ENCODE measurements at regions not wholly inside any gene's neighbourhood (a gene's known extent, or its start where the extent isn't known, plus 50 kb on each side); places are given as distances from the start of the nearest gene placed in this dataset.

DNA sequence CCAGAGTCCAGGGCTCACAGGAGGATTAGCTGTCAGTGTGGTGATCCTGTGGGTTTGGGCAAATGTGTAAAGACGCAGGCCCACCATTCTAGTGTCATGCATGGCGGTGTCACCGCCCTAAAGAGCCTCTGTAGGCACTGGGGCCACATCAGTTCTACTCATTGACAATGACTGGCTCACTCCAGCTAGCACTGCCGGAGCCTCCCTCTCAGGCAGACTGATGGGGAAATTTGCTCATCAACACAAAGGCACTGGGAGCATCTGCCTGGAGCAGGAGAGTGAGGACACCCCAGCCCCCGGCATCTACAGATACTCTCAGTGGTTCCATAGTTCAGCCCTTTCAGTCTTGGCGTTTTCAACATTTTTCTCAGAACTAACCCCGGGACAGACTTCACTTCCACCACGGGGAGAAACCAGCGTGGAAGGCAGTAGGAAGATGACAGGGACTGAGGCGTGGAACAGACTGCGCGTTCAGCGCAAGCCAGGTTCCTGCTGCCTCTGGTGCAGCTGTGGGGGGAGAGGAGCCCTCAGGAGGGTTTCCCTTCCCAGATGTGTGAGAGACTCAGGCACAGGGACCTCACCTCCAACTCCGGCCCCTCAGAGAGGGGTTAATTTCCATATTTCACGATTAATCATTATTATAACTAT, 256.6 kb downstream of the RBFOX3 start:
- TF ChIP-seq, protein P1, sequence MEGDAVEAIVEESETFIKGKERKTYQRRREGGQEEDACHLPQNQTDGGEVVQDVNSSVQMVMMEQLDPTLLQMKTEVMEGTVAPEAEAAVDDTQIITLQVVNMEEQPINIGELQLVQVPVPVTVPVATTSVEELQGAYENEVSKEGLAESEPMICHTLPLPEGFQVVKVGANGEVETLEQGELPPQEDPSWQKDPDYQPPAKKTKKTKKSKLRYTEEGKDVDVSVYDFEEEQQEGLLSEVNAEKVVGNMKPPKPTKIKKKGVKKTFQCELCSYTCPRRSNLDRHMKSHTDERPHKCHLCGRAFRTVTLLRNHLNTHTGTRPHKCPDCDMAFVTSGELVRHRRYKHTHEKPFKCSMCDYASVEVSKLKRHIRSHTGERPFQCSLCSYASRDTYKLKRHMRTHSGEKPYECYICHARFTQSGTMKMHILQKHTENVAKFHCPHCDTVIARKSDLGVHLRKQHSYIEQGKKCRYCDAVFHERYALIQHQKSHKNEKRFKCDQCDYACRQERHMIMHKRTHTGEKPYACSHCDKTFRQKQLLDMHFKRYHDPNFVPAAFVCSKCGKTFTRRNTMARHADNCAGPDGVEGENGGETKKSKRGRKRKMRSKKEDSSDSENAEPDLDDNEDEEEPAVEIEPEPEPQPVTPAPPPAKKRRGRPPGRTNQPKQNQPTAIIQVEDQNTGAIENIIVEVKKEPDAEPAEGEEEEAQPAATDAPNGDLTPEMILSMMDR (IDR thresholded peaks at IDR 0.05): no peak
- TF ChIP-seq POLR2A (IDR thresholded peaks at IDR 0.05): no peak
- Histone ChIP-seq H3K9me3 (no peaks in the 10 kb centered on the region), H3K36me3 (no peaks in the 10 kb centered on the region), H3K27me3 (no peaks in the 10 kb centered on the region), H3K4me3 (no peak overlapping the region), H3K27ac (no peak overlapping the region), H3K4me1 (no peaks in the 10 kb centered on the region)
- intact Hi-C loops (cut with DNase I; ENCODE audit: low total_unique reads): no loop called here
- DNase-seq: no peak

- no peak for TF ChIP-seq POLR2A (IDR thresholded peaks at IDR 0.05)
- TF ChIP-seq, protein P1 (IDR thresholded peaks at IDR 0.05): no peak
- no peaks in the 10 kb centered on the region for H3K27me3 ChIP-seq
- no peaks in the 10 kb centered on the region for H3K9me3 ChIP-seq
- H3K27ac ChIP-seq: no peak overlapping the region
- no peaks in the 10 kb centered on the region for H3K36me3 ChIP-seq
- no peak for DNase-seq
- intact Hi-C loops (cut with DNase I; ENCODE audit: low total_unique reads): no loop called here
- H3K4me1 ChIP-seq: no peaks in the 10 kb centered on the region
- no peak overlapping the region for H3K4me3 ChIP-seq
These were observed 257.3 kb downstream of the RBFOX3 start for GRCh38 chr17:79353548-79353947.

DNA sequence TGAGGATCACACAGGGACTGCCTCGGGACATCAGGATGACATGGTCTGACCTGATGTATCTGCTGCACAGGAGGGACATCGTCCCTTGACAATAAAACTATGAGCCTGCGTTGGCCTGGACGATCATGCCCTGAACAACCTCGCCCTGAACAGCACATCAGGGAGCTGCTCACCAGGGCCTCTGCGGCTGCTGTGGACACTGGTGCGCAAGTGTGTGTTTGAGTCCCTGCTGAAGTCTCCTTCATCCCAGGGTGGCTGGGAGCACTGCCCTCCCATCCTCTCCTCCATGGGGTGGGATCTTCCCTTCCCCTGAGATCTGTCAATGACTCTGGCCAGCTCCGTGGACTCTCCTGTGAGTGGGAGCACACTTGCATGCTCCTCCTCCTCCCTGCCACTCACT, 257.8 kb downstream of the RBFOX3 start:
- Histone ChIP-seq H3K4me1 (no peaks in the 10 kb centered on the region), H3K36me3 (no peaks in the 10 kb centered on the region), H3K9me3 (no peaks in the 10 kb centered on the region), H3K27me3 (no peaks in the 10 kb centered on the region), H3K4me3 (no peak overlapping the region), H3K27ac (no peak overlapping the region)
- TF ChIP-seq POLR2A (IDR thresholded peaks at IDR 0.05): no peak
- TF ChIP-seq, protein P1 (IDR thresholded peaks at IDR 0.05): no peak
- no peak for DNase-seq
- intact Hi-C loops (cut with DNase I; ENCODE audit: low total_unique reads): no loop called here

DNA sequence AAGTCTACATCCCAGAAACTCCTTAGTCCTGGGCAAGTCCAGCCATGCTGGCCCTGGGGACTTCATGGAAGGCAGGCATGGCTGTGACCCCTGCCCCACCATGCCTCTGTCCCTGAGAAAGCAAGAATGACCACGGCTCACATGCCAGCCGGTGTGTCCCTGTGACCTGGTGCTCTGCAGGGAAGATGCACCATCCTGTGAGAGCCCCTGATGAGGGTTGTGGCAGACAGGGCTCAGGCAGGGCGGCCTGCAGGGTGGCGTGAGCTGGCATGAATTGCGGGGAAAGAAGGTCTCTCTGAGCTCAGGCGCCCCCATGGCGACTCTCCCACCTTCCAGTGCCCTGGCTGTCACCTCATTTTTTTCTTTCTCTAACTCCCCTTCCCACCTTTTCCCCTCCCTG, 260.3 kb downstream of the RBFOX3 start:
- H3K4me3 ChIP-seq: no peak overlapping the region
- intact Hi-C loops (cut with DNase I; ENCODE audit: low total_unique reads): no loop called here
- H3K27ac ChIP-seq: no peak overlapping the region
- H3K36me3 ChIP-seq: no peaks in the 10 kb centered on the region
- no peaks in the 10 kb centered on the region for H3K9me3 ChIP-seq
- no peak for DNase-seq
- TF ChIP-seq POLR2A (IDR thresholded peaks at IDR 0.05): no peak
- TF ChIP-seq, protein P1 (IDR thresholded peaks at IDR 0.05): no peak
- no peaks in the 10 kb centered on the region for H3K27me3 ChIP-seq
- H3K4me1 ChIP-seq: no peaks in the 10 kb centered on the region

GRCh38 chr17:79349506-79350400, 261.1 kb downstream of the RBFOX3 start:
- no peaks in the 10 kb centered on the region for H3K27me3 ChIP-seq
- H3K36me3 ChIP-seq: no peaks in the 10 kb centered on the region
- no peak overlapping the region for H3K4me3 ChIP-seq
- TF ChIP-seq, protein P1 (IDR thresholded peaks at IDR 0.05): no peak
- no peak for TF ChIP-seq POLR2A (IDR thresholded peaks at IDR 0.05)
- intact Hi-C loops (cut with DNase I; ENCODE audit: low total_unique reads): no loop called here
- no peaks in the 10 kb centered on the region for H3K9me3 ChIP-seq
- H3K27ac ChIP-seq: no peak overlapping the region
- no peak for DNase-seq
- no peaks in the 10 kb centered on the region for H3K4me1 ChIP-seq

Data from uterus (tissue), 3 donors.